ENCODE measurements at regions not wholly inside any gene's neighbourhood (a gene's known extent, or its start where the extent isn't known, plus 50 kb on each side); places are given as distances from the start of the nearest gene placed in this dataset.
A peak's percentile ranks its signal among the peaks of the same experiment; 100 is the strongest.
"Not testable (repeated sequence)": the region's sequence is repeated elsewhere in the genome, so short reads cannot be mapped to it uniquely, and the experiment has no call there.

DNA sequence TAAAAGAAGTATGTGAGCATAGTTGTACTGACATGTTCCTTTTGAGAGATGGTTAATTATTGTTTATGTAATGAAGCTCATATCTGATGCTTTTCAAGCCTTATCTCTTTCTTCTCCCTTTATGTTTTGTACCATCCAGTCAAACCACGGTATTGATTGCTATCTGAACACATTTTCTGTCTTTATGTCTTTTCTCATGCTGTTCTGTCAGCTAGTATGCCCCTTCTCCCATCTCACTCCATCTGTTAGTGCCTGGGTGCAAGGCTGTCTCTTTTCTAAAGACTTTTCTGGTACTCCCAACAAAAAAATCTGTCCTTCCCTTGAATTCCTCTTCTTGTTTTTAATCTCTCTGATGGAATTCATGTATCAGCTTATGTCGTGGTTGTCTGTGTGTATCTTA, 883.8 kb upstream of the IGFBP7 start:
- DNase-seq: no peak

DNA sequence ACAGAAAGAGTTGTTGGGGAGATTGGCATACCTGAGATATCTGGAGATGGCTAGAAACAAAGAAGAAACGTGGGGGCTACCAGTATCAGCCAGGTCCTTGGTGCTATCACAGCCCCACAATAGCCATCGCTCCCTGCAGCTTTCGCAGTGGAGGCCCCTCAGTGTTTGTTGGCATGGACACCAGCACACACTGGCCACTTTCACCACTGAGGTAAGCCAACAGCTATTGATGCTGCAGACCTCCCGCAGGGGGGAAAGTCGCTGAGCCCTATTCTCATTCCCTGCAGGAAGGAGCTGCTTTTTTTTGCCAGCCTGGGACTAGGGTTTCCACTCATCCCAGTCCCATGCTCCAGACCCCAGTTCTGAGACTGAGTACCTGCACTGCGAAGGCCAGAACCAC, 879.2 kb upstream of the IGFBP7 start:
- no peak for DNase-seq

DNA sequence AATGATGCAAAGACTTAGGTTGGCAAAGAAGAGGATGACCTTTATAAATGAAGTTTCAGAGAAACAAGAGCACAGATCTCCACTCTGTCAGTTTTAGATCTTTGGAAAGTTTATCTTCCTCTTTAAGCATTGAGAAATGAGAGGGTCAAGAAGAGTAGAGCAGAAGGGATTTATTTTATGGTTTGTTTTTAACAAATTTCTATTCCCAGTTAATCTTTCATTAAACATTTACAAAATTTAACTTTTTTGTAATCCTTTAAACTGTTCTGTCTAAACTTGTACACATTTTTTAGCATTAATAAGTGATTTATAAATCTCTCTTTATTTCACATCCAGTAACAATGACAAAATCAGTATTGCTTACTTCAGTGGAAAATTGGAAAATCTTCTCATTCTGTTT, 875.0 kb upstream of the IGFBP7 start:
- no peak for DNase-seq

DNA sequence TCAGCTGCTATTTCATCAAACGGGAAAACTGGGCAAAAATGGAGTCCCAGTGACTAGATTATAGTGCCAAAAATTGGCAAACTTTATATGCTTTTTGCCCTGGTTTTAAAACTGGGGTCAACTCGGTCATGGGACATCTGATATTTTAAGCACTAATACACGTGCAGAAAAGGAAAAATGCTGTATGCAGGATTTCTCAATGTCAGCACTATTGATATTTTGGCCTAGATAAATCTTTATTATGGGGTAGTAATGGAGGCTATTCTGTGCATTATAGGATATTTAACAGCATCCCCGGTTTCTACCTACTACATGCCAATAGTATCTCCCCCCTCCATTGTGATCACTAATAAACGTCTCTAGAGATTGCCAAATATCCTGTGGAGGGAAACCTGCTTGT, 870.9 kb upstream of the IGFBP7 start:
- DNase-seq: no peak

DNA sequence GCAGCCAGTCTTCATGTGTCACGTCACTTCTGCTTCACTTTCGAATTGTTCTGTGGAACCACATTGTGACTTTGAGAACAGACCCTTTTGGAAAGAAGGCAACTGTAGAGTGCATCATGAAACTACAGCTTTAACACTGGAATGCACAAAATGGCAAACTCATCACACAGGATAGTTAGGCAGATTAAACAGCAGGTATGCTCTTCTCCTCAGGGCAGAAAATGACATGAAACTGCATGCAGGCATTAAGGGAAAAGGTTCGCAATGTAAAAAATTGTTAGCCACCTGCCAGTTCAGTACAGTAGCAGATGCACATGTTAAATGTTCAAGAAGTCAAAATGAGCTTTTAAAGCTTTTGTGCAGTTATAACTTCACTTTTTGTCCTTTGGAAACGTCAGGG, 864.6 kb upstream of the IGFBP7 start:
- no peak for DNase-seq

DNA sequence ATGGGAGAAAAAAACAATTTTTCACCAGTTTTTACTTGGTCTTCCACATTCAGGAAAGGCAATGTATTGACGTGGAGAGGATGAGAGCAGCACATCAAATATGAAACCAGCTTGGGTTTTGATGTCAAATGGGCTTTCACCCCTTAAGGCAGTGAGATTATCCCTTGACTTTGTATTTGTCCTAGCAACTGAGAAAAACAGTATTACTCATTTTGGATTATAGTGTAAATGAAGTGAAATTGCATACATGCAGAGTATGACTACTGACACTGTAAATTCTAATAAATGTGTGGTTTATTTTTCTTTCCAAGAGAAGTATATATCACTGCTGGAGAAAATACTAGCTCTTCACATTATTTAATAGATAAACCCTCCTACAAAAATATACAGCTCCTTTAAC, 863.6 kb upstream of the IGFBP7 start:
- no peak for DNase-seq

DNA sequence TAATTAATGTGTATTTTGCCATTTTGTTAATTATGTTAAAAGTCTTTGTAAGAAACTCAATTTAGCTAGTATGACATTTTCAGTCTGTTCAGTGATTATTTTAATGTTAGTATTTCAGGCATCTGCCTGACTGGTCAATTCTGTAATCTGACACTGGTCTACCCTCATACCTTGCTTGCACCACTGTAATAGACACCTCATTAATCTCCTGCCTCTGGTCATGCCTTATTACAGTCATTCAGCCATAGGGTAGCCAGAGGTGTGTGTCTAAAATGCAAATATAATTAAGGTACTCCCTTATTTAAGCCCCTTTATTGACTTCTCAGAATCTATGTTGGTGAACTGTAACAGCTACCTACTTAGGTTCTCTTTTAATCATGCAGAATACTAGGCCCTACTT, 861.1 kb upstream of the IGFBP7 start:
- no peak for DNase-seq

DNA sequence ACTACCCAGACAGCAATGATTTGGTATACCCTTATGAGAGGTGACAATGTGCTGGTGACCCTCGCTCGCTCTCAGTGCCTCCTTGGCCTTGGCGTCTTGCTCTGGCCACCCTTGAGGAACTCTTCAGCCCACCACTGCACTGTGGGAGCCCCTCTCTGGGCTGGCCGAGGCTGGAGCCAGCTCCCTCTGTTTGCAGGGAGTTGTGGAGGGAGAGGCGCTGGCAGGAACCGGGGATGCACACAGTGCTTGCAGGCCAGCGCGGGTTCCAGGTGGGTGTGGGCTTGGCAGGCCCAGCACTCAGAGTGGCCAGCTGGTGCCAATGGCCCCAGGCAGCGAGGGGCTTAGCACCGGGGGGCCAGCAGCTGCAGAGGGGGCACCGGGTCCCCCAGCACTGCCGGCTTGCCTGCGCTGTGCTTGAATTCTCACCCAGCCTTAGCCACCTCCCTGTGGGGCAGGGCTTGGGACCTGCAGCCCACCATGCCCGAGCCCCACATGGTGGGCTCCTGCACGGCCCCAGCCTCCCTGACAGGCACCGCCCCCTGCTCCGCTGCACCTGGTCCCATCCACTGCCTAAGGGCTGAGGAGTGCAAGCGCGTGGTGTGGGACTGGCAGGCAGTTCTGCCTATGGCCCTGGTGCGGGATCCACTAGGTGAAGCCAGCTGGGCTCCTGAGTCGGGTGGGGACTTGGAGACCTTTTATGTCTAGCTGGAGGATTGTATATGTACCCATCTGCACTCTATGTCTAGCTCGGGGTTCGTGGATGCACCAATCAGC, 857.0 kb upstream of the IGFBP7 start:
- DNase-seq: no peak

DNA sequence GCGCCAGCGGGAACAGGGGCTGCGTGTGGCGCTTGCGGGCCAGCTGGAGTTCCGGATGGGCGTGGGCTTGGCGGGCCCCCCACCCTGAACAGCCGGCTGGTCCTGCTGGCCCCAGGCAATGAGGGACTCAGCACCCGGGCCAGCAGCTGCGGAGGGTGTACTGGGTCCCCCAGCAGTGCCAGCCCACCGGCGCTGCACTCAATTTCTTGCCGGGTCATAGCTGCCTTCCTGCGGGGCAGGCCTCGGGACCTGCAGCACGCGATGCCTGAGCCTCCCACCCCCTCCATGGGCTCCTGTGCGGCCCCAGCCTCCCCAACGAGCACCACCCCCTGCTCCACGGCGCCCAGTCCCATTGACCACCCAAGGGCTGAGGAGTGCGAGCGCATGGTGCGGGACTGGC, 855.2 kb upstream of the IGFBP7 start:
- not testable (repeated sequence) for DNase-seq

DNA sequence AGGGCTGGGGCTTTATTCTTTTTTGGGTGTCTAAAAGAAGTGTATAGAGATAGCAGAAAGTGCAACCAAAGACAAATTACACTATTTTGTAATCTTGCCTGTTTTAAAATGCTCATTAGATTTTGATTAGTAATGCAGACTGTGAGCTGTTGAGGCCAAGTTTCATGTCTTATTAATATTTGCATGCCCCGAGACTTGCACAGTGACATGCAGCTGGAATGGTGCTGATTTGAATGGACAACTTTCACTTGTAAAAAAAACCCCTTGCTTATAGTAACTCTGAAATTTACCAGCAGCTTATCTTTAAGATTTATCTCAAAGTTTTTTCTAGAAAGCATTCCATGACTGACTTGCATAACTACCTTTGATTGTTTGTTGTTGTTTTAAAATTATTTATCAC, 835.1 kb upstream of the IGFBP7 start:
- DNase-seq: no peak

DNA sequence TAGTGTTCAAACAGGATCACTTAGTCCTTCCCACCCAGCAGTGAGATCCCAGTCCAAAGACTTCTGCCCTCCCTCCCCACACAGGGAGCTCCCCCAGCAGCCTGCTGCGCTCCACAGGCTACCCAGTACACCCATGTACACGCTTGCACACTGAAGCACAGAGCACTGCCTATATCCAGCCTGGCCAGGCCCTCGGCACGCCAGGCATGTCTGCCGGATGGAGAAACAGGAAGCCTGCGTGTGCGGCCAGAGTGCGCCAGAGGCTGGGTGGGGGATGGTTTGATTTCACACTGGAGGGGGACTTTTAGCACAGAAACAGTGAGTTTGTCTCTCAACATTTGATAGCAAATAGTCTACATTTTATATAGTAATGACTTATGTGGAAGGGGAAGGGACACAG, 833.5 kb upstream of the IGFBP7 start:
- DNase-seq: peak; percentile 1

DNA sequence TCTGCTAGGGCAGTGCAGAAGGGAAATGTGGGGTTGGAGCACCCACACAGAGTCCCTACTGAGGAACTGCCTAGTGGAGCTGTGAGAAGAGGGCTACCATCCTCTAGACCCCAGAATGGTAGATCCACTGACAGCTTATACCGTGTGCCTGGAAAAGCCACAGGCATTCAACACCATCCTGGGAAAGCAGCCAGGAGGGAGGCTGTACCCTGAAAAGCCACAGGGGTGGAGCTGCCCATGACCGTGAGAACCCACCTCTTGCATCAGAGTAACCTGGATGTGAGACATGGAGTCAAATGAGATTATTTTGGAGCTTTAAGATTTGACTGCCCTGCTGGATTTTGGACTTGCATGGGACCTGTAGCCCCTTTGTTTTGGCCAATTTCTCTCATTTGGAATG, 827.1 kb upstream of the IGFBP7 start:
- DNase-seq: not testable (repeated sequence)

DNA sequence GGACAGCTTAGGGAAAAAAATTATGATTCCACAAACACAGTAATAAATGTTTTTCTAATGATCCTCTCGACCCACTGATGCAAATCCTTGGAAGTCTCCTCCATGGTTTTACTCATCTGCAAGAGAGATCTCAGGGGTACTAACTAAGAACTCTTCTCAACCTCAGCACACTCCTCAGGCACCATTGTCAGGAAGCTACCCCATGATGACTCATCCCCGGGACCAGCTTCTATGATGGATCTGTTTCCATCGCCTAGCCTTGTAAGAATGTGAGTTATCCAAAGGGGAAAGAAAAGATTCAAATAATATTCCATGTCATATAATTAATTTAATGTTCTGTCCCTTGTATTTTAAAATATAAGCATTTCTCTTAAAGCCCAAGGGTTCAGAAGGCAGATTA, 816.1 kb upstream of the IGFBP7 start:
- no peak for DNase-seq

DNA sequence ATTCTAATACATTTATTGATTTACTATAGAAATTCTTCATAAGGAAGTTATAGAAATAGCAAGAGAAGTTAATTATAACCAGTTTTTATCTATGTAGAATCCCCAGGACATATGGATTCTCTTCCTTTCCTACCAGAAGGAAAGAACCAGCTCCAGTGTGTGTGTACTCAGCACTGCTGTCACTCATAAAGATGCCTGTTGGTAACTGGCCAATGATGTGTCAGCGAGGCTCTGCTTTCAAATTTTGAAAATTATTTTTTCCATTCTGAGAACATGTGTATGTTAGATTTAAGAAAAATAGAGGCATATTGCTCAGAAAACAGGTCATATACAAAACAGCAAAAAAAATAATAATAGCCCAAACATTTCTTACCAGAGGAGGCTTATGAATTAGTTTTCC, 814.8 kb upstream of the IGFBP7 start:
- DNase-seq: no peak

DNA sequence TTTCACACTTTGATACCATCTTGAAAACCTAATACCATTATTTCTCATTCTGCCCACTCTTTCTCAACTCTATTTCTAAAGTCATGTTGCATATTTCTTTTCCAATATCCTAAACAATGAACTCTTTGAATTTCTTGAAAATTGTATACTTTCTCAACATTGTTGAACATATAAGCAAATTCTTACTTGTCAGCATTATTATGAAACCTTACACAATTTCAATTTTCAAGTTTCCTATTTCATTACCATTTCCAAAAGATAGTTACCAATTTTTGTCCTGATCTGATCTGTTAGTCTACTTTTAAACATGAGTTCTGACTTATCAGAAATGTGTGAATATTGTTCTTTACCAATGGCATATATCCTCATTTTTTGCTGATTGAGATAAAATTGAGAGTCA, 806.3 kb upstream of the IGFBP7 start:
- DNase-seq: no peak

DNA sequence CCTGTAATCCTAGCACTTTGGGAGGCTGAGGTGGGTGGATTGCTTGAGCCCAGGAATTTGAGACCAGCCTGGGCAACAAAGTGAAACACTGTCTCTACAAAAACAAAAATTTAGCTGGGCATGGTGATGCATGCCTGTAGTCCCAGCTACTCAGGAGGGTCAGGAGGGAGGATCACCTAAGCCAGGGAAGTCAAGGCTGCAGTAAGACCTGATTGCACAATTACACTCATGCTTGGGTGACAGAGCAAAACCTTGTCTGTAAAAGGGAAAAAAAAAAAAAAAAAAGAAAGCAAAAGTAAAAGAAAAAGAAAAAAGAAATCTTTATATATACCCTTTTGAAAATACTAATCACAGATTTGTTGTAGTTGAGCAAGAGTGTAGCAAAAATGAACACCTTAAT, 801.0 kb upstream of the IGFBP7 start:
- no peak for DNase-seq

DNA sequence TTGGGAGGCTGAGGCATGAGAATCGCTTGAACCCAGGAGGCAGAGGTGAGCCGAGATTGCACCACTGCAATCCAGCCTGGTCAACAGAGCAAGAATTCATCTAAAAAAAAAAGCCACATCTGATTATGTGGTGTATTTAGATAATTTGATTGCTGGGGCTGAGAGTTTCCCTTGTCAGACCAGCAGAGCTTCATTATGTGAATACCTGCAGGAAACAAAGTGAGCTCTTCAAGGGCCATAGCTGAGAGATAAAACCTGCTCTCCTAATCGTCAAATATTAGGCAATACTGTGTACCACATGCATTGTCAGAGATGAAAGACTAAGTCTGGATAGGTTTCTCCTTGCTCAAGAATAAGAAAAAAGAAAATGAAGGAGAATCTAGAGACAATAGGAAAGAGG, 800.0 kb upstream of the IGFBP7 start:
- no peak for DNase-seq

DNA sequence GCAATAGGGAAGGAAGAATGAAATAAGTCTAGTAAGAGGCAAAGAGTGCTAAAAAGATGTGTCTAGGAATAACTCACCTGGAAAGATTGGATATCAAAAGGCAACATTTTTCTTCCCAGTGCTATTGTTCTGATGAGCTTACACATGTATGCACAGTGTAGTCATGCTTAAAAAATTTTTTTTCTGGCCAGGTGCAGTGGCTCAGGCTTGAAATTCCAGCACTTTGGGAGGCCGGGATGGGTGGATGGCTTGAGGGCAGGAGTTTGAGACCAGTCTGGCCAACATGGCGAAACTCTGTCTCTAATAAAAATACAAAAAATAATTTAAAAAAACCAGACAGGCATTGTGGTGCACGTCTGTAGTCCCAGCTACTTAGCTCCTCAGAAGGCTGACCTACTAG, 795.8 kb upstream of the IGFBP7 start:
- no peak for DNase-seq

DNA sequence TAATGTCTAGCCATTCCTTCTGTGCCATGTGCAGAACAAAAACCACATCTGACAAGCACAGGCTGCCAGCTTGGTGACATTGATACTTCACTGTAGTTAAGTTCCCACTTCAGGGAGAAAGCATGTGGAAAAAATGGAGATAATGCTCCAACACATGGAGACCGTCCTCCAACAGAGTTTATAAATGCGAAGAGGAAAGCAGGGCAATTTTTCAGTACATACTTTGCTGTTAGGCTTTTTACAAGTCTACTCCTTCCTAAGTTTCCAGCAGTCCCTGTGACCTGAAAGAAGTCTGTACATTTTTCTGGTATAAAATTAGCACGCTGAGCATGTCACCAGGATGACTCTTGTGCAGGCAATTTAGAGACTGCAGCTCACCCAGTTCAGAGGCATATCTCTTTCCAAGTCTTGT, 766.9 kb upstream of the IGFBP7 start:
- no peak for DNase-seq

DNA sequence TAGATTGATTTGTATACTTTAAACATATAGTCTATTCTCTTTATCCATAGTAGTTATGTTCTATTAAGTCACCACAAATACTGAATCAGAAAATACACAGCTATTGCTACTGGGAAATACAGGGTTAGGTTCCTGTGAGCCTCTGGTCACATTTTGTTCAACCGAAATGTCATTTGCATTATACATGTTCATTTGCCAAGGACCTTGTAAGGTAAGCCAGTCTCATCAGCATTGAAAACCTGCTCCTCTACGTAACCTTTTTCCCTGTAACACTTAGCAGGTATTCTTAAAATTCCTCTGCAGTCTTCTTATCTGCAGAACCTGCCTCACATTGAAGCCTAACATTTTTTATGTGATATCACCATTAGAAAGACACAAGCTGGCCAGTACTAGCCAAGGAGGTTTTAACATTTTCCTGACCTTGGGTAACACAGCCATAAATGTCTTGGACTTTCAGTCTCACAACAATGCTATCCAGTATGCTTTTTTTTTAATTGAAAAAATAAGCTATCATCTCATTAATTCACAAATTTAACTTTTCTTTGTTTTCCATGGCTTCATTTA, 765.7 kb upstream of the IGFBP7 start:
- no peak for DNase-seq

DNA sequence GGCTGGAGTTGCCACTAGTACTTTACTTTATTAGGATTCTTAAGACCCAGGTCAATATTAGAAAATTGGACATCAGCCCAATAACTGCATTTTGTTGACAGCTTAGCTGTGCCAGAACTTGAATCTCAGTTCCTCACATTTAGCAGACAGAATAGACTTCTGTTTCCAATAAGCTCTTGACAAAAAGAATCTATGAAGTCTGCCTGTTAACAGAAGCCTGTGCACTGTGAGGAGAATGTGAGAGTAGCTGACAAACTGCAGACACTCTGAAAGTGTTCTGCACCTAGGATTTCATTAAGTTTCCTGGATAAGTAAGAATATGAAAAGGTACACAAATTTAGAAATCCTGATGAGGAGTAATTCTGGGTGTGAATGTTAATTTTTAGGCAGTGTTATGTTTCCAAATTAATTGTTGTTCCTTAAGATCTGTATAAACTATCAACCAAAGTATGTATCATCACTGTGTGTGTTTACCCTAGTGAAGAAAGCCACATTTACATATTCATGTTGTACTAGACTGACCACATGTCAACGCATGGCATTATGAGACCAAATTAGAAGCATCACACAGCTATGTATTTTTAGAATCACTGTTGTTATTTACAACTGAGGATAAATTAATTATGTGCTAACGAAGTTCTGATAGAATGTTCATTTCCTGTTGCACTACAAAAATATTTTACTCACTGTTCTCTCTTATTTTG, 756.4 kb upstream of the IGFBP7 start:
- DNase-seq: no peak

DNA sequence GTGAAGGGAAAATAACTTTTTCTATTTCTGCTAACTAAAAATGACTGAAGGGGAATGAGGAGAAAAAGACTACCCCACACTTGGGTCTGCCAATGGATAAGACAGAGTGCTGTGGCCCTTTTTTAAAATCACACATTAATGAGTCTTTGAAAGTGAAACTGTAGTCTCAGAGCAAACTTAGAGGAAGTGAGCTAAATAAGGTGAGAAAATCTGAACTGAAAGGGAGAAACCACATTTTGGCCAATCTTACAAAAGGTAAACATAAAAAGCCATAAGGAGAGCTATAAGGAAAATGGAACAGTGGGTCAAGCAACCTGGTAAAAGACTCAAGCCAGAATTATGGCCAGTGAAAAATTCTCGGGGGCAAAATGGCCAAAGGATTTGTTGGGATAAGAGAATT, 755.1 kb upstream of the IGFBP7 start:
- DNase-seq: no peak

DNA sequence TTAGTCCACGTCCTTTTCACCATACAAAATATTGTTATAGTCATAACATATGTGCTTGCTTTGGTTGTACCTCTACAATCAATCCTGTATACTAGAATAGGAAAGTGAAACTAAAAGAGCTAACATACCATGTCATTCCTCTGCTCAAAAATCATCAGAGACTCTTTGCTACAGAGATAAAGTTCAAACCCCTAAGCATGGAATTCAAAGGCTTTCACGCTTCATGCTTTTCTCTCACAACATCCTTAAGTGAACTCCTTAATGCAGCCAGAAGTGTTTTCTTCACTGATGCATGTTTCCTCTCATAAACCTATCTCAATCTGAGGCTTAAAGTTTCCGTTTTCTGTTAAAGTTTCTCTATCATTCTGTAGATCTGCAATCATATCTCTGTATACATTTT, 744.6 kb upstream of the IGFBP7 start:
- DNase-seq: no peak

DNA sequence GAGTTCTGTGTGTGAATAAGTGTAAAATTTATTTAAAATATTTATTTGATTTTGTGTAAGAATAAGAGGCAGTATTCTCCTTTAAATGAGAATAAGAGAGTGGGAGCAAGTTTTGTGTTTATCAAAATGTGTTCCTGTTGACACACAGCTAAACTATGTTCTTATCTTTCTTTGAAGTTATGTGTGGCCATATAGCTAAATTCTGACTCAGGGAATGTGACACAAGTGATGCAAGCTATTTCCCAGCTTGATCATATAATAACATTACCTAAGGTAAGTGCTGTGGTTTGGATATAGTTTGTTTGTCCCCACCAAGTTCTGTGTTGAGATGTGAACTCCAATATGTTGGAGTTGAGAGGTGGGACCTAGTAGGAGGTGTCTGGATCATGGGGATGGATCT, 740.0 kb upstream of the IGFBP7 start:
- DNase-seq: no peak

DNA sequence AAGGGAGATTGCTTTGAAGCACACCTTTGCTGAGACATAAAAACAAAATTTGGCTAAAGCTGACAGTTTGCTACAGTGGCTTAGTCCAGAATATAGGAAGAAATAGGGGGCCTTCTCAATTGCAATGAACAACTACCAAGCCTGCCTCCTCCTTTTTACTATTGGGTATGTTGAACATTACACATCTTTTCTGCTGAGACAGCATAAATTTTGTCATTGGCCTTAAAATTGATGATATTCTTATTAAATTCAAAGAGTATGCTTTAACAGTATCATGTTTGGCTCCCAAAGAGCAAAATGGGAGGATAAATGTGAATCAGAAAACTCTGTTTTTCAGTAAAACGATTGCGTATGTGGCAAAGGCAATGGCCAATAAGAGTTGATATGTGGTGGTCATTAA, 721.9 kb upstream of the IGFBP7 start:
- DNase-seq: no peak
